GM23338 (cell line): ENCODE measurements at regions not wholly inside any gene's neighbourhood (a gene's known extent, or its start where the extent isn't known, plus 50 kb on each side); places are given as distances from the start of the nearest gene placed in this dataset.
A peak's percentile ranks its signal among the peaks of the same experiment; 100 is the strongest.

Experiments
- ATAC-seq: fragments of 200-7000 bp; cut with Tn5 transposase; 3 replicates; pipeline ENCODE4 v1.9.1; 2020
- DNase-seq: peaks from one replicate; pipeline ENCODE4 v3.0.0-alpha.2; 2015; ENCODE audit warnings: low spot score
- H2AFZ ChIP-seq: fragments of 200-600 bp; sonication (generic); 2 replicates; pipeline ENCODE4 v1.8.0; 2016; ENCODE audit warnings: antibody characterized with exemption, mild to moderate bottlenecking, moderate library complexity
- H3F3A ChIP-seq: fragments of 200-600 bp; sonication (generic); replicated peaks from 2 replicates; pipeline ENCODE4 v1.8.0; 2017; ENCODE audit warnings: antibody characterized with exemption, mixed run types, low read depth
- H3K27ac ChIP-seq: fragments of 200-600 bp; sonication (generic); 2 replicates; pipeline ENCODE4 v1.6.1; 2016; ENCODE audit warnings: low read depth
- H3K27me3 ChIP-seq: fragments of 200-600 bp; sonication (generic); 2 replicates; pipeline ENCODE4 v1.8.0; 2016; ENCODE audit warnings: mild to moderate bottlenecking, mixed run types, moderate library complexity; ENCODE audit not compliant: insufficient read depth
- H3K36me3 ChIP-seq: fragments of 200-600 bp; sonication (generic); 2 replicates; pipeline ENCODE4 v1.8.0; 2016; ENCODE audit warnings: mild to moderate bottlenecking; ENCODE audit not compliant: insufficient read depth
- H3K4me1 ChIP-seq: fragments of 200-600 bp; sonication (generic); 2 replicates; pipeline ENCODE4 v1.8.0; 2016; ENCODE audit warnings: mild to moderate bottlenecking, moderate library complexity; ENCODE audit not compliant: insufficient read depth
- H3K4me2 ChIP-seq: fragments of 200-600 bp; sonication (generic); 2 replicates; pipeline ENCODE4 v1.7.1; 2017; ENCODE audit warnings: mixed run types
- H3K4me3 ChIP-seq: fragments of 200-600 bp; sonication (generic); 2 replicates; pipeline ENCODE4 v1.6.1; 2016; ENCODE audit warnings: mixed run types
- H3K79me2 ChIP-seq: fragments of 200-600 bp; sonication (generic); replicated peaks from 2 replicates; pipeline ENCODE4 v1.8.0; 2017; ENCODE audit warnings: mild to moderate bottlenecking; ENCODE audit not compliant: insufficient read depth
- H3K9me2 ChIP-seq: fragments of 200-600 bp; sonication (generic); 2 replicates; pipeline ENCODE4 v1.8.0; 2017; ENCODE audit not compliant: insufficient read depth
- H4K20me1 ChIP-seq: fragments of 200-600 bp; sonication (generic); replicated peaks from 2 replicates; pipeline ENCODE4 v1.8.0; 2017; ENCODE audit warnings: mild to moderate bottlenecking; ENCODE audit not compliant: insufficient read depth
- H3K27ac Mint-ChIP-seq: 2 replicates; pipeline ENCODE4 v1.8.0; 2020; ENCODE audit warnings: inconsistent platforms, mild to moderate bottlenecking, moderate library complexity, mixed read lengths
- H3K27me3 Mint-ChIP-seq: 3 replicates; pipeline ENCODE4 v1.8.0; 2022; ENCODE audit warnings: low read depth, mild to moderate bottlenecking, moderate library complexity, mixed read lengths, inconsistent platforms; ENCODE audit not compliant: insufficient read depth, poor library complexity
- H3K36me3 Mint-ChIP-seq: 3 replicates; pipeline ENCODE4 v1.8.0; 2021; ENCODE audit warnings: low read depth, mild to moderate bottlenecking, inconsistent platforms, moderate library complexity, mixed read lengths
- H3K4me1 Mint-ChIP-seq: 3 replicates; pipeline ENCODE4 v1.8.0; 2020; ENCODE audit warnings: mild to moderate bottlenecking, inconsistent platforms, mixed read lengths
- H3K4me3 Mint-ChIP-seq: 3 replicates; pipeline ENCODE4 v1.8.0; 2021; ENCODE audit warnings: moderate library complexity, mild to moderate bottlenecking, inconsistent platforms, mixed read lengths
- H3K9me3 Mint-ChIP-seq: 3 replicates; pipeline ENCODE4 v1.8.0; 2020; ENCODE audit warnings: moderate library complexity, mild to moderate bottlenecking, inconsistent platforms, mixed read lengths
- CREB1 ChIP-seq: fragments of 250-450 bp; sonication (Bioruptor Pico); IDR thresholded peaks from 2 replicates; pipeline ENCODE4 v1.5.0; 2020; ENCODE audit warnings: low read depth, mild to moderate bottlenecking, moderate library complexity
- CTCF ChIP-seq, 2 experiments: fragments of 200-600 bp in 1 of 2; sonication (generic) in 1 of 2; conservative IDR thresholded peaks; 2 replicates each; pipeline versions ENCODE4 v1.5.1 to v1.6.1; 2016 to 2017; ENCODE audit warnings: antibody characterized with exemption in 2 of 2, low read depth in 2 of 2, mild to moderate bottlenecking in 2 of 2, moderate library complexity in 1 of 2
- ETS1 ChIP-seq: IDR thresholded peaks from 2 replicates; pipeline ENCODE4 v1.6.1; 2016; ENCODE audit warnings: antibody characterized with exemption
- EZH2 ChIP-seq: fragments of 200-600 bp; sonication (generic); IDR thresholded peaks from one replicate; pipeline ENCODE4 v1.8.0; 2017; ENCODE audit warnings: antibody characterized with exemption, mild to moderate bottlenecking, low read depth; ENCODE audit not compliant: unreplicated experiment
- EZH2phosphoT487 ChIP-seq: fragments of 200-600 bp; sonication (generic); IDR thresholded peaks from one replicate; pipeline ENCODE4 v1.8.1; 2018; ENCODE audit warnings: antibody characterized with exemption; ENCODE audit not compliant: unreplicated experiment
- JUNB ChIP-seq: IDR thresholded peaks from one replicate; pipeline ENCODE4 v1.6.1; 2016; ENCODE audit warnings: antibody characterized with exemption; ENCODE audit not compliant: unreplicated experiment
- NANOG ChIP-seq: IDR thresholded peaks from 2 replicates; pipeline ENCODE4 v1.6.1; 2016; ENCODE audit warnings: antibody characterized with exemption, borderline replicate concordance
- POLR2AphosphoS5 ChIP-seq: IDR thresholded peaks from 2 replicates; pipeline ENCODE4 v1.6.1; 2016; ENCODE audit warnings: antibody characterized with exemption, low read depth
- REST ChIP-seq: IDR thresholded peaks from one replicate; pipeline ENCODE4 v1.6.1; 2018; ENCODE audit warnings: antibody characterized with exemption; ENCODE audit not compliant: unreplicated experiment
- STAT1 ChIP-seq: IDR thresholded peaks from one replicate; pipeline ENCODE4 v1.6.1; 2016; ENCODE audit warnings: antibody characterized with exemption; ENCODE audit not compliant: unreplicated experiment
- ZNF114 ChIP-seq: fragments of 250-450 bp; sonication (Bioruptor Pico); IDR thresholded peaks from 2 replicates; pipeline ENCODE4 v1.5.0; 2020; ENCODE audit warnings: mild to moderate bottlenecking, moderate library complexity
- ZNF331 ChIP-seq: fragments of 250-450 bp; sonication (Bioruptor Pico); IDR thresholded peaks from 2 replicates; pipeline ENCODE4 v1.5.0; 2020; ENCODE audit warnings: low read depth, mild to moderate bottlenecking, moderate library complexity
- ZNF462 ChIP-seq: fragments of 250-450 bp; sonication (Bioruptor Pico); IDR thresholded peaks from 2 replicates; pipeline ENCODE4 v1.5.0; 2020; ENCODE audit warnings: mild to moderate bottlenecking, moderate library complexity

GRCh38 chr13:50761406-50761805 lies 82.1 kb downstream of the DLEU7 start:
- no peaks in the 10 kb centered on the region for H3K79me2 ChIP-seq
- H3F3A ChIP-seq, result no peaks in the 10 kb centered on the region
- H3K36me3 ChIP-seq, result 0 out of 2 replicates have a peak, but pooled peaks cover 3% of the 10 kb centered on the region
- H3K27ac Mint-ChIP-seq, result no peak overlapping the region
- H3K4me3 ChIP-seq, result no peak overlapping the region
- H4K20me1 ChIP-seq, result no peaks in the 10 kb centered on the region
- H3K9me3 Mint-ChIP-seq, result peaks cover 17% of the 10 kb centered on the region
- H3K27me3 ChIP-seq, result no peaks in the 10 kb centered on the region
- peaks cover 8% of the 10 kb centered on the region for H3K4me1 ChIP-seq
- DNase-seq (no peak), ATAC-seq (no peak)
- no peak overlapping the region for H3K4me3 Mint-ChIP-seq
- TF ChIP-seq ETS1, result no peak
- TF ChIP-seq EZH2phosphoT487, result no peak
- TF ChIP-seq REST, result no peak
- no peak for TF ChIP-seq ZNF331 (CRISPR knock-in tag)
- no peak for TF ChIP-seq CREB1
- no peak for TF ChIP-seq STAT1
- no peak for TF ChIP-seq CTCF (conservative IDR thresholded peaks at IDR 0.05; ENCODE audit: low read depth in 2 of 2)
- TF ChIP-seq ZNF114, result no peak
- TF ChIP-seq EZH2, result no peak
- TF ChIP-seq POLR2AphosphoS5, result no peak
- no peak for TF ChIP-seq NANOG
- TF ChIP-seq JUNB, result no peak
- no peak for TF ChIP-seq ZNF462 (CRISPR knock-in tag)
- H2AFZ ChIP-seq, result 0 out of 2 replicates have a peak overlapping the region, but pooled peaks have one; percentile 4
- H3K36me3 Mint-ChIP-seq, result peaks cover 17% of the 10 kb centered on the region
- H3K27ac ChIP-seq, result no peak overlapping the region
- peaks cover 8% of the 10 kb centered on the region; the same call in 1 of the 2 replicates for H3K9me2 ChIP-seq
- peaks cover 10% of the 10 kb centered on the region for H3K4me1 Mint-ChIP-seq
- H3K4me2 ChIP-seq, result no peak overlapping the region
- H3K27me3 Mint-ChIP-seq, result peaks cover 4% of the 10 kb centered on the region
